Kidney (tissue), 13 donors: ENCODE measurements at regions not wholly inside any gene's neighbourhood (a gene's known extent, or its start where the extent isn't known, plus 50 kb on each side); places are given as distances from the start of the nearest gene placed in this dataset.
A peak's percentile ranks its signal among the peaks of the same experiment; 100 is the strongest.

Source experiments
- DNase-seq, 5 donors: peaks; one replicate each; pipeline ENCODE4 v3.0.0-alpha.2; 2013 to 2020
- FAIRE-seq: peaks from 2 replicates; lab custom pipeline; 2012; peaks lifted over from hg19 to GRCh38; lab: Jason Lieb, UNC
- H3K27ac ChIP-seq, 2 donors: one replicate each; pipeline ENCODE4 v1.7.0; 2013; ENCODE audit warnings: low read depth in 2 of 2, low read length in 2 of 2, inconsistent platforms in 1 of 2
- H3K27me3 ChIP-seq: one replicate; pipeline ENCODE4 v1.7.1; 2013; ENCODE audit warnings: low read length, inconsistent platforms; ENCODE audit not compliant: control insufficient read depth, insufficient read depth
- H3K36me3 ChIP-seq, 3 donors: one replicate each; pipeline versions ENCODE4 v1.7.0 to v1.7.1; 2013; ENCODE audit warnings: low read length in 3 of 3, control low read depth in 1 of 3, inconsistent platforms in 1 of 3; ENCODE audit not compliant: insufficient read depth in 3 of 3, control insufficient read depth in 2 of 3
- H3K4me1 ChIP-seq, 3 donors: one replicate each; pipeline versions ENCODE4 v1.7.0 to v1.7.1; 2013; ENCODE audit warnings: low read length in 3 of 3, inconsistent platforms in 1 of 3, low read depth in 1 of 3; ENCODE audit not compliant: control insufficient read depth in 2 of 3, insufficient read depth in 2 of 3
- H3K4me3 ChIP-seq, 3 donors: one replicate each; pipeline versions ENCODE4 v1.7.0 to v1.8.1; 2013; ENCODE audit warnings: low read length in 3 of 3, control low read depth in 1 of 3, inconsistent platforms in 1 of 3
- H3K9ac ChIP-seq, 3 donors: one replicate each; pipeline versions ENCODE4 v1.7.0 to v1.7.1; 2013; ENCODE audit warnings: low read length in 3 of 3, control low read depth in 1 of 3, inconsistent platforms in 1 of 3
- H3K9me3 ChIP-seq, 3 donors: one replicate each; pipeline versions ENCODE4 v1.7.0 to v1.7.1; 2013; ENCODE audit warnings: low read length in 3 of 3, control low read depth in 1 of 3, inconsistent platforms in 1 of 3; ENCODE audit not compliant: control insufficient read depth in 2 of 3, insufficient read depth in 1 of 3
- CTCF ChIP-seq: IDR thresholded peaks from 3 replicates; pipeline ENCODE4 v1.5.1; 2012; ENCODE audit warnings: mild to moderate bottlenecking, moderate library complexity, borderline replicate concordance; ENCODE audit not compliant: insufficient read depth; ENCODE audit errors: extremely low read depth
- intact Hi-C: fragments of 100-400 bp; cut with DNase I; formaldehyde crosslinking; loops from one replicate; pipeline ENCODE4 v1.11.1; 2022
- donor health status: control.
- donor health status: control.
- donor health status: control.
- donor health status: control.
- donor health status: control.
- donor health status: DM: yes; HTN: yes; CAD: no.
- donor health status: Normal renal cell carcinoma (clear cell type).

GRCh38 chr16:76661691-76662235 is 384.6 kb downstream of the CNTNAP4 start:
- FAIRE-seq (no peak), DNase-seq (no peak)
- H3K27me3 ChIP-seq: no peaks in the 10 kb centered on the region
- no peak for TF ChIP-seq CTCF
- H3K4me1 ChIP-seq: no peaks in the 10 kb centered on the region
- no peaks in the 10 kb centered on the region for H3K9me3 ChIP-seq
- no peak overlapping the region for H3K4me3 ChIP-seq
- no peaks in the 10 kb centered on the region for H3K36me3 ChIP-seq
- H3K9ac ChIP-seq: no peak overlapping the region
- intact Hi-C loops: no loop called here
- H3K27ac ChIP-seq: no peak overlapping the region

- Histone ChIP-seq H3K9ac (no peak overlapping the region), H3K4me3 (no peak overlapping the region), H3K9me3 (no peaks in the 10 kb centered on the region), H3K27ac (no peak overlapping the region), H3K4me1 (no peaks in the 10 kb centered on the region), H3K36me3 (no peaks in the 10 kb centered on the region), H3K27me3 (no peaks in the 10 kb centered on the region)
- TF ChIP-seq CTCF: no peak
- intact Hi-C loops: no loop called here
- DNase-seq (peak in 2 of 5 donors; percentile 6 to 12), FAIRE-seq (no peak)
Measured at GRCh38 chr16:76665571-76666275, 388.5 kb downstream of the CNTNAP4 start.

- DNase-seq: peak in 1 of 5 donors; percentile 13
Measured at GRCh38 chr16:76668207-76668725, 391.1 kb downstream of the CNTNAP4 start.

More at GRCh38 chr16:76668207-76668725, 391.1 kb downstream of the CNTNAP4 start:
- Histone ChIP-seq H3K36me3 (no peaks in the 10 kb centered on the region), H3K9me3 (no peaks in the 10 kb centered on the region), H3K27me3 (no peaks in the 10 kb centered on the region), H3K9ac (no peak overlapping the region), H3K4me1 (no peaks in the 10 kb centered on the region), H3K27ac (no peak overlapping the region), H3K4me3 (no peak overlapping the region)
- FAIRE-seq: no peak
- no peak for TF ChIP-seq CTCF
- intact Hi-C loops: no loop called here
